SW480 (cell line): ENCODE measurements at regions not wholly inside any gene's neighbourhood (a gene's known extent, or its start where the extent isn't known, plus 50 kb on each side); places are given as distances from the start of the nearest gene placed in this dataset.
"Not testable (repeated sequence)": the region's sequence is repeated elsewhere in the genome, so short reads cannot be mapped to it uniquely, and the experiment has no call there.

Experiments
- DNase-seq: peaks from one replicate; pipeline ENCODE4 v3.0.0-alpha.2; 2016; ENCODE audit warnings: low spot score

- no peak for DNase-seq
These were observed 114.2 kb upstream of the MAN2A1 start for GRCh38 chr5:109575506-109575905.

GRCh38 chr5:109574985-109575384, 114.7 kb upstream of the MAN2A1 start:
- DNase-seq: no peak

GRCh38 chr5:109573766-109574165, 116.0 kb upstream of the MAN2A1 start:
- no peak for DNase-seq

GRCh38 chr5:109573256-109573655, 116.5 kb upstream of the MAN2A1 start:
- DNase-seq: no peak

- DNase-seq: no peak
These were observed 117.9 kb upstream of the MAN2A1 start for GRCh38 chr5:109571785-109572184.

GRCh38 chr5:109570362-109570874, 119.3 kb upstream of the MAN2A1 start:
- DNase-seq: no peak

- no peak for DNase-seq
These were observed 122.2 kb upstream of the MAN2A1 start for GRCh38 chr5:109567374-109568044.

- no peak for DNase-seq
These were observed 123.4 kb upstream of the MAN2A1 start for GRCh38 chr5:109566361-109566760.

GRCh38 chr5:109563739-109564138, 126.0 kb upstream of the MAN2A1 start:
- DNase-seq: no peak

GRCh38 chr5:109563189-109563588, 126.5 kb upstream of the MAN2A1 start:
- DNase-seq: no peak

GRCh38 chr5:109562441-109562840, 127.3 kb upstream of the MAN2A1 start:
- no peak for DNase-seq

- DNase-seq: no peak
These were observed 128.3 kb upstream of the MAN2A1 start for GRCh38 chr5:109561447-109561846.

GRCh38 chr5:109560554-109560953, 129.2 kb upstream of the MAN2A1 start:
- no peak for DNase-seq

GRCh38 chr5:109558952-109559351, 130.8 kb upstream of the MAN2A1 start:
- no peak for DNase-seq

GRCh38 chr5:109558364-109558763, 131.4 kb upstream of the MAN2A1 start:
- no peak for DNase-seq

GRCh38 chr5:109553846-109554245, 135.9 kb upstream of the MAN2A1 start:
- no peak for DNase-seq

GRCh38 chr5:109551234-109551633, 138.5 kb upstream of the MAN2A1 start:
- not testable (repeated sequence) for DNase-seq

GRCh38 chr5:109550077-109550476, 139.7 kb upstream of the MAN2A1 start:
- DNase-seq: no peak

- no peak for DNase-seq
These were observed 136.7 kb upstream of the PJA2 start for GRCh38 chr5:109546461-109546860.

- not testable (repeated sequence) for DNase-seq
These were observed 135.1 kb upstream of the PJA2 start for GRCh38 chr5:109544873-109545272.

- not testable (repeated sequence) for DNase-seq
These were observed 128.9 kb upstream of the PJA2 start for GRCh38 chr5:109538692-109539091.

- not testable (repeated sequence) for DNase-seq
These were observed 125.3 kb upstream of the PJA2 start for GRCh38 chr5:109535090-109535489.

- DNase-seq: no peak
These were observed 124.0 kb upstream of the PJA2 start for GRCh38 chr5:109533751-109534272.
